Uterus (tissue), 3 donors: ENCODE measurements at regions not wholly inside any gene's neighbourhood (a gene's known extent, or its start where the extent isn't known, plus 50 kb on each side); places are given as distances from the start of the nearest gene placed in this dataset.

Source experiments
- DNase-seq, 2 donors: peaks; one replicate each; pipeline ENCODE4 v3.0.0-alpha.2; 2019 to 2020
- H3K27ac ChIP-seq, 2 donors: fragments of 200-600 bp; sonication (generic); 1 replicate in 1 of 2; 2 replicates in 1 of 2; pipeline ENCODE4 v1.5.1; 2016 to 2018
- H3K27me3 ChIP-seq, 2 donors: fragments of 200-600 bp; sonication (generic); one replicate each; pipeline ENCODE4 v1.5.1; 2018 to 2019; ENCODE audit warnings: control low read depth in 1 of 2
- H3K36me3 ChIP-seq, 2 donors: fragments of 200-600 bp; sonication (generic); one replicate each; pipeline ENCODE4 v1.5.1; 2019; ENCODE audit warnings: control low read depth in 1 of 2
- H3K4me1 ChIP-seq, 2 donors: fragments of 200-600 bp; sonication (generic); one replicate each; pipeline ENCODE4 v1.5.1; 2018 to 2019; ENCODE audit warnings: control low read depth in 1 of 2
- H3K4me3 ChIP-seq, 2 donors: fragments of 200-600 bp; sonication (generic); 1 replicate in 1 of 2; 2 replicates in 1 of 2; pipeline ENCODE4 v1.5.1; 2018 to 2019; ENCODE audit warnings: mild to moderate bottlenecking in 1 of 2
- H3K9me3 ChIP-seq, 2 donors: fragments of 200-600 bp; sonication (generic); one replicate each; pipeline ENCODE4 v1.5.1; 2019; ENCODE audit warnings: control low read depth in 1 of 2
- POLR2A ChIP-seq, 2 donors: fragments of 450-650 bp; IDR thresholded peaks; one replicate each; pipeline ENCODE4 v1.6.1; 2016; ENCODE audit warnings: antibody characterized with exemption in 2 of 2, mild to moderate bottlenecking in 1 of 2, moderate library complexity in 1 of 2
- intact Hi-C: fragments of 100-400 bp; cut with DNase I; formaldehyde crosslinking; loops from one replicate; pipeline ENCODE4 v1.15.1; 2023; ENCODE audit warnings: low total_unique reads
- TF ChIP-seq, protein P1 (sequence below), 4 experiments: fragments of 200-600 bp in 2 of 4; fragments of 450-650 bp in 2 of 4; sonication (generic) in 2 of 4; IDR thresholded peaks; one replicate each; pipeline ENCODE4 v1.5.1; 2016 to 2019; ENCODE audit warnings: antibody characterized with exemption in 4 of 4, mild to moderate bottlenecking in 2 of 4, moderate library complexity in 1 of 4
- donor health status: DM: yes; HTN: yes; CAD: no.

- Histone ChIP-seq H3K4me3 (no peak overlapping the region), H3K27ac (peak overlapping the region in 1 of 2 donors; percentile 9), H3K9me3 (no peaks in the 10 kb centered on the region), H3K27me3 (no peaks in the 10 kb centered on the region), H3K4me1 (no peaks in the 10 kb centered on the region), H3K36me3 (no peaks in the 10 kb centered on the region)
- intact Hi-C loops, result no loop called here
- TF ChIP-seq, protein P1, sequence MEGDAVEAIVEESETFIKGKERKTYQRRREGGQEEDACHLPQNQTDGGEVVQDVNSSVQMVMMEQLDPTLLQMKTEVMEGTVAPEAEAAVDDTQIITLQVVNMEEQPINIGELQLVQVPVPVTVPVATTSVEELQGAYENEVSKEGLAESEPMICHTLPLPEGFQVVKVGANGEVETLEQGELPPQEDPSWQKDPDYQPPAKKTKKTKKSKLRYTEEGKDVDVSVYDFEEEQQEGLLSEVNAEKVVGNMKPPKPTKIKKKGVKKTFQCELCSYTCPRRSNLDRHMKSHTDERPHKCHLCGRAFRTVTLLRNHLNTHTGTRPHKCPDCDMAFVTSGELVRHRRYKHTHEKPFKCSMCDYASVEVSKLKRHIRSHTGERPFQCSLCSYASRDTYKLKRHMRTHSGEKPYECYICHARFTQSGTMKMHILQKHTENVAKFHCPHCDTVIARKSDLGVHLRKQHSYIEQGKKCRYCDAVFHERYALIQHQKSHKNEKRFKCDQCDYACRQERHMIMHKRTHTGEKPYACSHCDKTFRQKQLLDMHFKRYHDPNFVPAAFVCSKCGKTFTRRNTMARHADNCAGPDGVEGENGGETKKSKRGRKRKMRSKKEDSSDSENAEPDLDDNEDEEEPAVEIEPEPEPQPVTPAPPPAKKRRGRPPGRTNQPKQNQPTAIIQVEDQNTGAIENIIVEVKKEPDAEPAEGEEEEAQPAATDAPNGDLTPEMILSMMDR (IDR thresholded peaks at IDR 0.05), result no peak
- TF ChIP-seq POLR2A (IDR thresholded peaks at IDR 0.05), result no peak
- no peak for DNase-seq
Measured at GRCh38 chr9:7402334-7403027, 397.1 kb downstream of the DMAC1 start.

DNA sequence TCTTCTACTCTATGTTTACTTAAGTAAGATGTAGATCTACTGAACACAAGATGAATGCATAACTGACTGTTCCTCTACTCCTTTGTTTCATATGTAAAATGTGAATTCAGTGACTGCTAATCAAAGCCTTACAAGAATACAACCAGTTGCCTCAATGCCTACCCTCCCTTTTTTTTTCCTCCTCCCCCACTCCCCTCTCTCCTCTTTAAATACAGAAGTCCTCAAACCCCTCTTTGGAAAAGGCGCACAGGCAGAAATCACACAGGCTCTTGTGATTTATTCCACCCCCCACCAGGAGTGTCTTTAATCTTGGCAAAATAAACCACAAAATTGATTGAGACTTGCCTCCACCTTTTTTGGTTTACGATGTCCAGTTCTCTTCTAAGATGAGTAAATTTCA is 398.5 kb downstream of the DMAC1 start:
- no peak overlapping the region for H3K27ac ChIP-seq
- H3K9me3 ChIP-seq, result no peaks in the 10 kb centered on the region
- H3K36me3 ChIP-seq, result no peaks in the 10 kb centered on the region
- intact Hi-C loops, result no loop called here
- H3K4me3 ChIP-seq, result no peak overlapping the region
- H3K4me1 ChIP-seq, result no peaks in the 10 kb centered on the region
- H3K27me3 ChIP-seq, result no peaks in the 10 kb centered on the region
- no peak for DNase-seq
- TF ChIP-seq, protein P1 (IDR thresholded peaks at IDR 0.05), result no peak
- no peak for TF ChIP-seq POLR2A (IDR thresholded peaks at IDR 0.05)

DNA sequence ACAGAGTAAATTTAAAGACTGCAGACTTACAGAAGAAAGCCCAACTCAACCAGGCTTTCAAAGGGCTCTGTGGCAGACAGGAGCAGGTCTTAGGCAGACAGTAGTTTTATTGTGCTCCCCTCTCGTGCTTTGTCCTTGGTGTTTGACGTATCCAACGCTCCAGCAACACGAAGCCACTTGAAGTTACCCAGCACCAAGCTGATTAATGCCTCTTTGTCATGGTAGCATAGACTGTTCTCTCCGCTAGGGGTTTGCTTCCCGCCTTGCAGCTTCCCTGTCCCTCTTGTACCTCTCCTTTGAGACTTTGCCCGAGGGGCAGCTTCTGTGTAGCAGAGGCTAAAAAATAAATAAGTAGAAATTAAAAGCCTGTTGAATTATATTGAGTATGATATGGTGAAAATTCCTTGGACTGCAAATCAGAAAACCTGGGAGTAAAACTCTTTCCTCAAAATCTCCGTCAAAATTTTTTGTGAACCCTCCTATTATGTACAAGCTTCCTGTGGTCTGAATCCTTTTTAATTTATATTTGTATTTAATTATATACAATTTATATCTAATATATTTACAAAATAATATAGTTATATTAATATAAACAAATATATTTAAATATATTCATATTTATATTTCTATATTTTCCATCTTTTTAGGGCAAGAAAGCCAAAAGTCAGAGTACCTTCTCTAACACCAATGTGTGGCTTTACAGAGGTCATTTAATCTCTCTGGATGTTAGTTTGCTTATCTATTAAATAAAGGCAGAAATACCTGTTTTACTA is 405.4 kb downstream of the DMAC1 start:
- no peak for DNase-seq
- H3K36me3 ChIP-seq, result no peaks in the 10 kb centered on the region
- no peak for TF ChIP-seq POLR2A (IDR thresholded peaks at IDR 0.05)
- TF ChIP-seq, protein P1 (IDR thresholded peaks at IDR 0.05), result no peak
- H3K27ac ChIP-seq, result no peak overlapping the region
- no peaks in the 10 kb centered on the region for H3K27me3 ChIP-seq
- H3K4me1 ChIP-seq, result no peaks in the 10 kb centered on the region
- H3K9me3 ChIP-seq, result no peaks in the 10 kb centered on the region
- no peak overlapping the region for H3K4me3 ChIP-seq
- intact Hi-C loops, result no loop called here

GRCh38 chr9:7392148-7392547 is 407.4 kb downstream of the DMAC1 start:
- Histone ChIP-seq H3K9me3 (no peaks in the 10 kb centered on the region), H3K27me3 (no peaks in the 10 kb centered on the region), H3K4me3 (no peak overlapping the region), H3K4me1 (no peaks in the 10 kb centered on the region), H3K36me3 (no peaks in the 10 kb centered on the region), H3K27ac (no peak overlapping the region)
- no peak for TF ChIP-seq POLR2A (IDR thresholded peaks at IDR 0.05)
- TF ChIP-seq, protein P1 (IDR thresholded peaks at IDR 0.05), result no peak
- DNase-seq, result no peak
- intact Hi-C loops, result no loop called here

- Histone ChIP-seq H3K4me3 (no peak overlapping the region), H3K9me3 (no peaks in the 10 kb centered on the region), H3K27ac (no peak overlapping the region), H3K36me3 (no peaks in the 10 kb centered on the region), H3K27me3 (no peaks in the 10 kb centered on the region), H3K4me1 (no peaks in the 10 kb centered on the region)
- DNase-seq, result no peak
- no peak for TF ChIP-seq POLR2A (IDR thresholded peaks at IDR 0.05)
- TF ChIP-seq, protein P1 (IDR thresholded peaks at IDR 0.05), result no peak
- intact Hi-C loops, result no loop called here
Measured at GRCh38 chr9:7388755-7389154, 410.8 kb downstream of the DMAC1 start.
